BJ (cell line): ENCODE measurements at regions not wholly inside any gene's neighbourhood (a gene's known extent, or its start where the extent isn't known, plus 50 kb on each side); places are given as distances from the start of the nearest gene placed in this dataset.

Source experiments
- CTCF ChIA-PET: fragments of 350-600 bp; formaldehyde crosslinking; extraction: SDS; loops from one replicate; lab custom pipeline; 2021; ENCODE audit warnings: antibody characterized with exemption, inconsistent platforms; lab: Yijun Ruan, JAX
- POLR2A ChIA-PET: fragments of 300-600 bp; sonication (Branson Sonifier 250); formaldehyde crosslinking; extraction: SDS; loops from one replicate; lab custom pipeline; 2021; ENCODE audit warnings: antibody characterized with exemption; lab: Charles Lee
- DNase-seq: peaks from one replicate; pipeline ENCODE4 v3.0.0-alpha.2; 2011; ENCODE audit warnings: low read depth
- H3K27me3 ChIP-seq: 2 replicates; pipeline ENCODE4 v1.6.0; 2011; ENCODE audit warnings: low read length; ENCODE audit not compliant: control insufficient read depth, insufficient read depth
- H3K36me3 ChIP-seq: 2 replicates; pipeline ENCODE4 v1.5.1; 2011; ENCODE audit warnings: low read length; ENCODE audit not compliant: control insufficient read depth, insufficient read depth
- H3K4me3 ChIP-seq: 2 replicates; pipeline ENCODE4 v1.5.1; 2011; ENCODE audit warnings: low read depth, mild to moderate bottlenecking, control low read depth, low read length
- TF ChIP-seq, protein P1 (sequence below): IDR thresholded peaks from 2 replicates; pipeline ENCODE4 v1.5.1; 2011; ENCODE audit warnings: low read depth, mild to moderate bottlenecking, control low read depth, inconsistent platforms, low read length, moderate library complexity; ENCODE audit not compliant: insufficient read depth

DNA sequence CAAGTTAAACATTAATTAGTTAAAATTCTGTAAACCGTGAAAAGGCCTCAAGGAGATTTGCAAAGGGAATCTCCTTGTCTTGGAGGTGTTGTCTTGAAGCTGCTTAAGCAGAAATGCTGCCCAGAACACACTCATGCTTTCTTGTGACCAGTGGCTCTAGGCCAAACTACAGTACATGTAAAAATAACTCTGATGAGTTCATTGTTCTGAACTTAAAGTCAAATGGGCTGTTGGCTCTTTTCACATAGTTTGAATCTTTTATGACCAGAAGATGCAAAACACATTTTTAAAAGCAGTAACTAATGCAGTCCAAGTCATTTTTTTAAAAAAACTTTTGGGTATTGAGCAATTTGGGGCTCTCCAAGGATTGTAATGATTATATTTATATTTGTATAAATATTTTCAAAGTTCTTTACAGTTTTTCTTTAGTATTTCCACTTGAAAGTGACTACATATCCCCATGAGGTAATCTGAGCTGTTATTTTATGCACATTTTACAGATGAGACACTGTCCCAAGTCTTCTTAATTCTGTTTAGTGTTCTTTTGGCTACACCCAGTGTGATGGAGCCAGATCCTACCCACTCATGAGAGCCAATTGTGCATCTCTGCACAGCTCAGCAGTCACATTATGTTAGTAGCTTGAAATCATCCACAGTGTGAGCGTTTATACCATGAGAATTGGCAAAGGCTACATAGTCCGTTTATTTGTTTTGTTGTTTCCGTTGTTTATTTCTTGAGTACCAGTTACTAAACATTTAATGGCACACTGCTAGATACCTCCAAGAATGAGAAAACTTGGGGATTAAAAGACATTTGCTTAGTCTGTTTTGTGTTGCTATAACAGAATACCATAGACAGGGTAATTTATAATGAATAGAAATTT is 112.8 kb upstream of the ATXN3L start:
- H3K27me3 ChIP-seq, result no peaks in the 10 kb centered on the region
- no peak overlapping the region for H3K4me3 ChIP-seq
- ChIA-PET CTCF (interaction anchor here (0.6 to 1.4 kb wide), 2 partner anchors 33 to 61 kb away, joined by 3 read pairs; no protein-coding TSS in a partner anchor), POLR2A (interaction anchor here (0.6 kb wide), 2 partner anchors 18 to 36 kb away, joined by 3 to 4 read pairs; no protein-coding TSS in a partner anchor)
- H3K36me3 ChIP-seq, result no peaks in the 10 kb centered on the region
- peak; percentile 95 for DNase-seq
- TF ChIP-seq, protein P1, sequence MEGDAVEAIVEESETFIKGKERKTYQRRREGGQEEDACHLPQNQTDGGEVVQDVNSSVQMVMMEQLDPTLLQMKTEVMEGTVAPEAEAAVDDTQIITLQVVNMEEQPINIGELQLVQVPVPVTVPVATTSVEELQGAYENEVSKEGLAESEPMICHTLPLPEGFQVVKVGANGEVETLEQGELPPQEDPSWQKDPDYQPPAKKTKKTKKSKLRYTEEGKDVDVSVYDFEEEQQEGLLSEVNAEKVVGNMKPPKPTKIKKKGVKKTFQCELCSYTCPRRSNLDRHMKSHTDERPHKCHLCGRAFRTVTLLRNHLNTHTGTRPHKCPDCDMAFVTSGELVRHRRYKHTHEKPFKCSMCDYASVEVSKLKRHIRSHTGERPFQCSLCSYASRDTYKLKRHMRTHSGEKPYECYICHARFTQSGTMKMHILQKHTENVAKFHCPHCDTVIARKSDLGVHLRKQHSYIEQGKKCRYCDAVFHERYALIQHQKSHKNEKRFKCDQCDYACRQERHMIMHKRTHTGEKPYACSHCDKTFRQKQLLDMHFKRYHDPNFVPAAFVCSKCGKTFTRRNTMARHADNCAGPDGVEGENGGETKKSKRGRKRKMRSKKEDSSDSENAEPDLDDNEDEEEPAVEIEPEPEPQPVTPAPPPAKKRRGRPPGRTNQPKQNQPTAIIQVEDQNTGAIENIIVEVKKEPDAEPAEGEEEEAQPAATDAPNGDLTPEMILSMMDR, result no peak

DNA sequence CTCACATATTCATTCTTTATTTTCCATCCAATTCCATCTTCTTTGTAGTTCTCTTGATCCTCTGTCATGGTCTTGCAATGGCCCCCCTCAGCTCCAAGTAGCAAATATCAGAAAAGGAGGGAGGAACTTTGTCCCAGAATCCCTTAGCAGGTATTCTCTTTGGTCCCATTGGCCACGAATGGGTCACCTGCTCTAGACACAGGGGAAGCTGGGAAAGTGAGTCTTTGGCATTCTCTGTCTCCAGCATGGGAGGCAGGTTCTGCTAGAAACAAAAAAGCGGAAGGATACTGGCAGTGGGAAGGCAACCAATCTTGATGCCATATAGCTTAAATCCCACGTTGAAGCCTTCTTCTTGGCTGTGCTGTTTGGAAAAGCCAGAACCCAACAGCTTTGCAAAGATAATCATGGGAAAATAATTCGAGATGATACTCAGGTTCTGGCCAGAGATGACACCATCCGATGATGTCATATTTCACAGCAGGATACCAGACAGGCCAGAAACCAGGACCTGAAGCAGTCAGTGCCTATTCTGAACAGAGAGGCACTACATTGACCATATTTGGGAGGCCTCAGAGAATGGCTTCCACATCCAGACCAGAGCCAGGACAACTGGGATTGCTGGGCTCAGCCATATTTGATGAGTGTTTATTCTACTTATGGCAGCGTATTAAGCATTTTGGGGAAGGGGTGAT is 110.4 kb upstream of the ATXN3L start:
- Histone ChIP-seq H3K27me3 (no peaks in the 10 kb centered on the region), H3K36me3 (no peaks in the 10 kb centered on the region), H3K4me3 (no peak overlapping the region)
- CTCF ChIA-PET, result no interaction called here
- POLR2A ChIA-PET, result no interaction called here
- DNase-seq, result no peak
- TF ChIP-seq, protein P1, result no peak

DNA sequence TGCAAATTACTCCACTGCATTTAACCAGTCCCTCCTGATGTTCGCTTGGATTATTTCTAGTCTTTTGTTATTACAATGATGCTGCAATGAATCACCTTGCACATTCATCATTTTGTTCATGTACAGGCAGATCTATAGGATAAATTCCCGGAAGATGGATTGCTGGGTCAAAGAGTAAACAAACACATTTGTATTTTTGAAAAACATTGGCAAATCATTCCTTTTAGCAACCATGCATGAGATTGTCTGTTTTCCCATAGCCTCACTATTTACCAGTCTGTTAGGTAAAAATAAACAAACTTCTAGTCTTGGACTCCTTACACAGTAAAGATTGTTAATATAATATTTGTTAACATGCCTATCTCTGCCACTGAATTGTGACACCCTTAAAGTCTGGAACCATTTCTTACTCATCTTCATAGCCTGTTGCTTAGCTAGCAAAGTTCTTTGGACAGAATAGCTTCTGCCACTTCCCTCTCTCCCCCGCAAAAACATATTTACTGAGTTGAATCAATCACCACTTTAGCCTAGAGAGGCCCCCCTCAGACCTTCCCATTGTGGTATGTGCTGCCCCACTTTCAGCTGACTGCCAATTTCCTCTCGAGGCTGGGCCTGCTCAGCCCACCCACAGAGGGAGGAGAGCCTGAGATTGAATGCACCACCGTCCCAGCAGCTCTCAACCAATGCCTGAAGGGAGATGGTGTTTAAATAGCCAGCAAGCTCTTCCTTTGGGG is 108.4 kb upstream of the ATXN3L start:
- Histone ChIP-seq H3K4me3 (no peak overlapping the region), H3K27me3 (no peaks in the 10 kb centered on the region), H3K36me3 (no peaks in the 10 kb centered on the region)
- no peak for DNase-seq
- TF ChIP-seq, protein P1, result no peak
- ChIA-PET POLR2A (no interaction called here), CTCF (no interaction called here)

DNA sequence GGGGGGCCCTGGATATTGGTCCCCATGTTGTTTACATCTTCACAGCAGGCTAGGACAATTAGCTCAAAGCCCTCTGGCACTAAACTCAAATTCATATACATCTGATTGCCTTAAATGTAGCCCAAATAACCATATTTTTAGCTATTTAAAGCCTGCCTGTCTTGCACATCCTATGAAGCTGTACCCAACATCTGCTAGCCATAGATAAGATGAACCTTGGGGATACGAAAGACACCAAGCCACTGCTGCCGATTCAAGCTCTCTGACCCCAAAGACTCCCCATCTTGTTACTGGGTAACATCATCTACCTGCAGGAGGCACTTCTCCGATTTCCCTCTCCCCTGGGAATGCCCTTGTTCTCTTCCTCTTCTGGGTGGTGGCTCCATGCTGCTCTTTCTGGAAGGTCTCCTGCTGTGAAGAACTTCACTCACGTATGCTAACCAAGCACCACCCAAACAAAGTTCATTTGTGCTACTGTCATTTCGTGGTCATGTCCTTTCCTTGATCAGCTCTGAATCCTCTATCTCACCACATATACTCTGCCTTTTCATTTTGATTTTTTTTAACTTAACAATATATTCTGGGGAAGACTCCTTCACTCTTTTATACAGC is 107.7 kb upstream of the ATXN3L start:
- DNase-seq, result no peak
- TF ChIP-seq, protein P1, result no peak
- CTCF ChIA-PET, result interaction anchor here (0.7 to 0.8 kb wide), 2 partner anchors 9 to 21 kb away, joined by 3 to 5 read pairs; no protein-coding TSS in a partner anchor
- POLR2A ChIA-PET, result no interaction called here
- no peaks in the 10 kb centered on the region for H3K36me3 ChIP-seq
- H3K27me3 ChIP-seq, result no peaks in the 10 kb centered on the region
- H3K4me3 ChIP-seq, result no peak overlapping the region
